Activated CD4-positive, alpha-beta T cell treated with anti-CD3 and anti-CD28 coated beads for 1 hour (primary cell): ENCODE measurements at regions not wholly inside any gene's neighbourhood (a gene's known extent, or its start where the extent isn't known, plus 50 kb on each side); places are given as distances from the start of the nearest gene placed in this dataset.

Source experiments
- DNase-seq: peaks from one replicate; pipeline ENCODE4 v3.0.0-alpha.2; 2020

DNA sequence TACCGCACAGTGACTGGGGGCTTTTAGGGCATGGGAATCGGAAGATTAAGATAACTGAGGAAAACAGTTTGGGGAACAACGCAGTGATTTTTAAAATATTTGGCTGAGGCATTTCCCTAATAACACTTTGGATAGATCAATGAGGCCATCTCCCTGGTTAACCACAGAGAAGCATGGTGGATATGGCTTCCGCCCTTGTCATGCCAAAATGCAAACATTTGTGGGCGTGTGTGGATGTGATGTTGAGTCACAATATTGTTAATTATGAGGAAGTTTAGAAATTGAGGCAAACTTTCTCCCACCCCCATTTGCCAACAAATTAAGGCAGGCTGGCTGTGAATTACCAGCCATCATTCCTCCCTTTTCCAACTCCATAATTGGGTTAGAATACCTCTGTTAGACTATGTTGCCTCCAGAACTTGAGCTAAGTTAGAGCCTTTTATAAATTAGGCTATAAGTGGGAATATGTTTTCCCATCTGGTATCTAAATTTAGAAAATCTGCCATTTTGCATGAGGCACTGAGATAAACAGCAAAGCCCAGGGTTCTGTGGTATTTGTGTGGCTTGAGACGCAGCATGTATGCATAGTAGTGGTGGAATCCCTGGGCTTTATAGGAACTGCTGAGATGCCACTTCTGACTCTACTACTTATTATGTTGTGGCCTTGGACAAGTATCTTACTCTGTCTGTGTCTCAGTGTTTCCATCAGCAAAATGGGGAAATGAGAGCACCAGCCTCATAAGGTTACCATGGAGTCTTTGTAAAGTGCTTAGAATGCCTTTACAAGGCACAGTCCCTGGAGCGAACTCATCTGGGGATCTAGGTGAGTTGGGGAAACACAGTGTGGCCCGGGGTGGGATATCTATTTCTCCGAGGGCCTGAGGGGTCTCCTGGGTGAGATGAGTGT, 154.6 kb downstream of the C1orf94 start:
- DNase-seq: no peak

DNA sequence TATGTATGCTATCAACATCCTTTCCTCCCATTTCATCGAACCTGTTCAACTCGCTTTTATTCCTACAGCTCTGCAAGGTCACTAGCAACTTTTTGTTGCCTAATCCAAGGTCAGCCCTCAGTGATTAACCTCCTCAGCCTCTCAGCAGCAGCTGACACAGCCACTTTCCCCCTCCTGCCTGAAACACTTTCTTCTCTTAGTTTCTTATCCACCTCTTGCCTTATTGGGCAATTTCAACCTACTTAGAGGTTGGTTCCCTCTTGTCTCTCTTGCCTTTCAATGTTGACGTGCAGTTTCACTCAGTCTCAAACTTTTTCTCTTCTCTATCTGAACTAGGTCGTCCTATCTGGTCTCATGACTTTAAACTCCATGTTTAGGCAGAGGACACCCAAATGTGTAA, 156.3 kb downstream of the C1orf94 start:
- no peak for DNase-seq

DNA sequence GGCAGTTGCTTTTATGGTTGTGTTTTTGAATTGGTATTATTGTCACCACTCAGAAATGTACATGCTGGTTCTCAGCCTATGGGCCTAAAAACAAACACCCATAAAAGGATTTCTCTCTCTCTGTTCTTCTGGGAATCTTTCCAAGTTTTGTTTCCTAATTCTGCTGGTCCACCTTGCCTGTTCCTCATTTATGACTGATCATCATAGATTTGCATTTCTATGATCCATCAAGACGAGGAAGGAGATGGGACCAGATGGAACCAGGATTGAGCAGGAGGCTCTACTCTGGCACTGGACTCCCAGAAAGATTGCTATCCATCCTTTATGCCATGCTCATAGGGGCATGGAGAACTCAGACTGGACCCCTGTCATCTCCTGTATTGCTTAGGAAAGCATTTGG, 162.2 kb downstream of the C1orf94 start:
- no peak for DNase-seq

DNA sequence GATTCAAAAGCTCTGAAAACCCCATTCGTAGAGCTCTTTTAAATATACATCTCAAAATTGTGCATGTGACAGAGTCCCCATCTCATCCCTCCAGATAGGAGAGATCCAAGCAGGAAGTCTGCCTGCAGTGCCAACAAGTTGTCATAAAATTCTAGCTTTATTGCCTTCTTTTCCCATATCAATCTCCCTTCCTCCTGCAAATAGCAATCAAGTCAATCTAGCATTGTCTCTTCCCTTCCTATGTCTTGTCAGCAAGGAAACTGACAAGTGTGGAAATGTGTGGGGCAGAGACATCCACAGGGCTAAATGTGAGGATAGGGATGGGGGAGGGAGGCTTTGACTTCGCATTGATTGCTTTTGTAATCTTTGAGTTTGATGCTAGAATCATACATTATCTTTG, 165.2 kb downstream of the C1orf94 start:
- DNase-seq: no peak

DNA sequence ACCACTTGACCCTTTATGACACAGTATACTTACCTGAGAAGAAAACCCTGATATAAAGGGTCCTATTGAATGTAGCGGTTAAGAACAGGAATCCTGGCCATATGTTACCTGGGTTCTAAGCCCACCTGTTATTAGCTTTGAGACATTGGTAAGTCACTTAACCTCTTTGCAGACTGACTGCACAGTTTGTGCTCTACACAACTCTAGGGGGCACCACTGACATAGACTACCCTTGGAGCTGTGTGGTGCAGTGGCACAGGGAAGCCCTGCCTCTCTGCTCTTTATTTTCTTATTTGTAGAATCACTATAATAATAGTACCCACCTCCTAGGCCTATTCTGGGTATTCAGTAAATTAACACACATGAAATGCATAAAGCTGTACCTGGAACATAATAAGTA, 165.6 kb downstream of the C1orf94 start:
- DNase-seq: no peak

DNA sequence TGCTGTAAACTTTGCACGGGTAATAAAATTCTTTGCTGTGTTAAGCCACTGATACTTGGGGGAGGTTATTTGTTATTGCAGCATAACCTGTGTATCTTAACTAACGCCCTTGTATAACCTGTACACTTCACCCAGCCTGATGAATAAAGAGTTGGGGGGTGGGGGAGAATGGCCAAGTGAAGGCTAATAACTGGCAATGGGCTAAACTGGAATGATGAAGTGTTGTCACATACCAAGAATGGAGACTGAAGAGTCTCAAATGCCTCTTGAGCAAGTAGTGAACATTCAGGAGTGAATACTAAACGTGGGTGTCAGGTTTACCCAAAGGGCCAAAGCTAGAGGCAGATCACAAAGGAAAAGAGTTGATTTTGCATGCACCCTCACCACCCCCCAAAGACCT, 169.4 kb downstream of the C1orf94 start:
- no peak for DNase-seq

DNA sequence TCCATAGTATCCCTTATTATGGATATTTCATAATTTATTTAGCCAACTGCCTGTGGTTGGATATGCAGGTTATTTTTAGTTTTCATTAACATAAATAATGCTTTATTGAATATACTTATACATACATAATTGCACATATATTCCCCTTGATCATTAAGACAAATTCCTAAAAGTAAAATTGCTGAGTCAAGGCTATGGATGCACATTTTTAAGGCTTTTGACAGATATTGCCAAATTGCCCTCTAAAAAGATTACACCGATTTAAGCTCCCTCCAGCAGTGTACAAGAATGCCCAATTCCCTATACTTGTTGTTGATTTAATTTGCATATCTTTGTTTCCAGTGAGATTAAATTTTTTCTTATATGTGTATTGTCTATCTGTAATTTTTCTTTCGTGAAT, 176.7 kb downstream of the C1orf94 start:
- DNase-seq: no peak

DNA sequence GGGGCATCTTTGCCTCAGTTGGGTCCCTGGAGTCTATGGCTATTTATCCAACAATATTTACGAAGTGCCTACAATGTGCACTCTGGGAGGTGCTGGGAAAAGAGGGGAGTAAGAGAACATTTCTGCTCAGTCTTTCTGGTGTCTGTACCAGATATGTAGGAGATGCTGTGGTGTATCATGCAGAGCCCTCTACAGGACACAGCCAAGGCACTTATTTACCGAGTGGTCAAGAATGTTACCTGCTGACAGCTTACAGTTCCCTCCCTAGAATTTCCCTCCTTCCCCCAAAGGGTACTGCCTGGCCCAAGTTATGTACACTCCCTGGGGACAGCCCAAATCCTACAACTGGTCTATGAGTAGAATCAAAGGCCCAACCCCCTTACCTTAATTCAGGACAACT, 177.7 kb downstream of the C1orf94 start:
- no peak for DNase-seq

DNA sequence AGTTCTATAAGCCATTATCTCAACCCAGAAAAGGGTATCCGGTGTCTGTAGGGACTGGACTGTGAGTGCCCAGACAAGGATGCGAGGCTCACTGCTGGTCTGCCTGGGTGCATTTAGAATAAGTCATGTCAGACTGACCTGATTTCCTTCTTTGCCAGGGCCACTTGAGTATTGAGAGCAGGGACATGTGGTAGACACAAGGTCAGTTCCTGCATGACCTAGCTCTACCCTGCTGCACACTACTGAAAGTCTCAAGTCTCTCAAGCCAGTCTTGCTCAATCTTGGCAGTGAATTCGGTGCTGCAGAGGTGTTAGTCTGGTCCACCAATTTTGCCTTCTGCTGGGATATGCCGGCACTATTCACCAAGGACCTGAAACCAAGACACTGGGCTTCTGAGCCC, 180.1 kb downstream of the C1orf94 start:
- DNase-seq: no peak

DNA sequence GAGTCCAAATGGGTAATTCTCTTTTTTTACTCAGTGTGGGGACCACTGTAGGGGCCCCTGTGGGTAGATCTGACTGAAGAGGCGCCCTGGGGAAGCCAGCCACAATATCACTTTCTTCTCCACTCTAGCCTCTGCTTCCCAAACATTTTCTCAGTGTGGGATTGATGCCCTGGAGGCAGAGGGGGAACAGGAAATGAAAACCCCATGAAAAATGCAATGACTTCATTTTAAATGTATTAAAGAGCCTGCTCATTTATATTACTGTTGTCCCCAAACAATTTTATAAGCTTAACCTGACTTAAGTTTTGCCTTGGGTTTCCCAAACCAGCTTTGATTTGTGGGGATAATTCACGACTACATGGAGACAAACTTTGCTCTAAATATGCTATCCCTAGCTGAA, 181.9 kb downstream of the C1orf94 start:
- DNase-seq: no peak

DNA sequence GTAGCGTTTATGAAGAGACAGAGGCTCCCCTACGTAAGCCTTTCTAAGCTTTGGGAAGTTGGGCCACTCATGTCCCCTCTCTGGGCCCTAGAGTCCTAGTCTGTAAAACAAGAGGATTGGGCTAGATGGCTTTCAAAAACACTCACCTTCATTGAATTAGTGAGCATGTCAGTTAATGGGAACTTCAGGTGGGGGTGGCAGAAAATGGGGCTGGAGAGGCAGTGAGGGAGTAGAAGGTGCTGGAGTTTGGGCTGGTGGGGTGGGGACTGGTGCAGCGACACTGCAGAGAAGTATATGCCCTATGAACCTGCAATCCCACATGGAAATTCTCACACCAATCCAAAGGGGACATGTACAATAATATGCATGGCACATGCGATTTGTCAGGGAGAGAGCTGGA, 182.7 kb downstream of the C1orf94 start:
- no peak for DNase-seq

DNA sequence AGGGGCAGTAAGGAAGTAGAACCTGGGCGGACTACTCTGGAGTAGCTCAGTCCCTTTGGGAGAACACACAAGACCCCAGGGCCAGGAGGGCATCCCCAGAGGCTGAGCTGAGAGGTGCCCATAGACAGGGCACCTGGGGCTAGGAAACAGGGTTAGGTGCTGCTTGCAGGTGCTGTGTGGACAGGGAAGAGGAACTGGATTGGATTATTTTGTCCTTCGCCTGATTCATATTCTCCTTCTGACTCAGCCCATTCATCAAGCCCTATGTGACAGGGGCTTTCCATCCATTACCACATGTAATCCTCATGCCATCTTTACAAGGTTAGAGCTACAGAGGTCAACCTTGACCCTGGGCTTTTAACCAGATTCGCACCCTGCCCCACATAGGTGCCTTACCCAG, 183.9 kb downstream of the C1orf94 start:
- no peak for DNase-seq

DNA sequence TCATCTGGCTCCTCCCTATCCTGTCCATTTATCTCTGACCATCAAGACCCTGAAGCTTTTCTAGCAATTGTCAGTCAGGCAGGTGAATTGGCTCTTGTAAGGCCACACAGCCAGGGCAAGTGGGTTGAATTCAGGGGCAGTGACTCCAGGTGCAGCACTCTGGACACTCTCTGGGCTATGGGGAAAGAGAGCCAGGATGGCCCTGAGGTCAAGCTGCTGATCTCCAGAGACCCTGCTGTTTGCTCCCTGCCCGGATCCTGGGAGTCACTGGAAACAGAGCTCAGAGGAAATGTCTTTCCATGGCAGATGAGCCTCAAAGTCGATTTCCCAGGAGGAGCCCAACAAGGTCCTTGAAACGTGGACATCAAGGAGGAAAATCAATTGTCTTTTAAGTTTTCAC, 184.4 kb downstream of the C1orf94 start:
- DNase-seq: no peak

DNA sequence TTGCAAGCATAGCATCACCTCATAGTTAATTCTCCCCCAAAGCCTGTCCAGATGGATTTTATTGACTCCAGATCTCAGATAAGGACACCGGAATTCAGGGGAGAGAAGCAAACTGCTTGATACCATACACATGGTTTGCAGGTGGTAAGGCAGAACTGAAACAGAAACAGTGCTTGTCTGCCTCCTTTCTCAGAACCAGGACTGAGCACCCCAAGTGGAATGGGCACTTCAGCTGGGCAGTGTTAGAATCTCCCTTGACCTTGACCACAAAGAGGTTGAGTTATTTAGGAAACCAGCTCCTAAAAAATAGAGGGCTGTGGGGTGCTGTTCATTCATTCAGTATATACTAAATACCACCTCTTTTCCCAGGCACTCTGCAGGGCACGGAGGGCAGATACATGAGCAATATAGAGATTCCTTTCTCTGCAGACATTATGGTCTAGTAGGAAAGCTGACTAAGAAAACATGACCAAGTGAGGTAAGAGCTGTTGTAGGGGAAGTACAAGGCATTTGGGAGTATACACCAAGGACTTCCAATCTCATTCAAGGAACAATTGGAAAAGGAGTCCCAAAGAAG, 185.2 kb downstream of the C1orf94 start:
- DNase-seq: no peak

DNA sequence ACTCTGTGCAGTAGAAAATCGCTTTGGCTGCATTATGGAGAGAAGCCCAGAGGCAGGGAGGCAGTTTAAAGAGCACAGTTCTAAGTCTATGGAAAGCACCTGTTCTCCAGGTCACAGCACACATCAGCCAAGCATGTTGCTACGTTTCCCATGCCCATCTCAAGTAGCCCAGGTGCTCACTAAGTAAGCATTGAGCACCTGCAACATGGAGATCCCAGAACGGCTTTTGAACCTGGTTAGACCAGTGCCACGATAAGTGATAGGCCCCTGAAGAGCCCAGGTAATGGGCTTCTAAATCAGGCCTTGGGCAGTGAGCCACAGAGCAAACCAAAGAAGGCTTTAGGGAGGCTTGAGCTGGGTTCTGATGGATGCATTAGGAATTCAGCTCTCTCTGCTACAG, 186.2 kb downstream of the C1orf94 start:
- no peak for DNase-seq

DNA sequence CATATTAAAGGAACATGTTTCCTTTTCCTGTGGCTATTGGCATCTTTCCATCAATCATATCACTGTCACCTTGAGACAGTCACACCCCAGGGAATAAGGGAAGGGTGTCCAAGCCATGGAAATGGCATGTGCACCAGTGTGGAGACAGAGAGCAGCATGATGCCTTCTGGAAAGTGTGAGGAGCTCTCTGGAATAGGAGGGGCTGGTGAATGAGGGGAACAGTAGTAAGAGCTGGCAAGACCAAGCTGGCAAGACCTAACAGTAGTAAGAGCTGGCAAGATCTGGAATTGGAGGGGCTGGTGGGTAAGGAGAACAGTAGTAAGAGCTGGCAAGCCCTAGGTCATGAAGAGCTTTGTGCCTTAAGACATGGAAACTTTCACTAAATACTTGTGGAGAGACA, 186.7 kb downstream of the C1orf94 start:
- no peak for DNase-seq

DNA sequence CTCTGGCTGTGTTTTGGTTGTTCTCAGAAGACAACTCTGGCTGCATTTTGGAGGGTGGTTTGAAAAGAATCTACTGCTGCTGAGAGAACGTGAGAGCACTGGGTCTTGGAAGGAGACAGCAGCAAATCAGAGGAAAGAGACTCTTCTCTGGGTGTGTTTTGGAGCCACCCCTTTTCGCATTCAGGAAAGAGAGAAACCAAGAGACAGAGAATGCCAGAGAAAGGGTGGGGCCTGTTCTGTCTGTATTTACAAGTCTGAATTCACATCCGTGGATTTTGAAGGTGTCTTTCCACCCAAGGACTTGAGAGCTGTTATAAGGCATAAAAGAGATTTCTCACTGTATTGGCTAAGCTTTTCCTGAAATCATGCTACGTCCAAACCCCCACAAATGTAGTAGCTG, 187.2 kb downstream of the C1orf94 start:
- DNase-seq: no peak

DNA sequence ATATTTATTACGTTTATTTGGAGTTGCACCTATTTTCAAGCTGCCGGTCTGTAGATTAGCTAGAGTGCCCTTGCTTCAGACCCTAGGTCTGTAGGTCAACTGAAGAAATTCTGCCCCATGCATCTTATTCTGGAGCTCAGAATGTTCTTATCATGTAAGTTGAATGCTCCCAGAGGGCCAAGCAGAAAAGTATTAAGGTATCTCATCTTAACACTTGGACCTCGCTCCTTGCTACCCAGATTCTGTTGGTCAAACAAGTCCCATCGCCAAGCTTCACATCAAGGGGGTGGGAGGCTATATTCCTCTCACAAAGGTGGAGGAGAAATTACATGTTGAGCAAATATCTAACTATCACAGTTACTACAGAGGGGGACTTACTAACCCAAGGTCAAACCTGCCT, 187.7 kb downstream of the C1orf94 start:
- DNase-seq: no peak

DNA sequence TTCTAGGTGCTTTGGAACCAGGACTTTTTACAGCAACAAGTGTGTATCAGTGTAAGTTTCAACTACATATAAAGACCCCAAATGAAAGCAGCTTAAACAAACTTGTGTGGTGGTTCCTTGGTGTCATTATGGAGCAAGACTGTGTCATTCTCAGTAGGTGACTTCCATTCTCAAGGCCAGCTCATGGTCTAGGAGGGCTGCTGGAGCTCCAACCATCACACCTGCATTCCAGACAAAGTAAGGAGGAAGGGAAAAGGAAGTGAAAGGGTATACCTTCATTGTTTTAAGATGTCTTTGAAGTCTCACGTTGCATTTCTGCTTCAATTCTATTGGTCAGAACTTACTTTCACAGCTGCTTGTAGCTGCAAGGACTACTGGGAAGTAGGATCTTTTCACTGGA, 188.6 kb downstream of the C1orf94 start:
- no peak for DNase-seq

DNA sequence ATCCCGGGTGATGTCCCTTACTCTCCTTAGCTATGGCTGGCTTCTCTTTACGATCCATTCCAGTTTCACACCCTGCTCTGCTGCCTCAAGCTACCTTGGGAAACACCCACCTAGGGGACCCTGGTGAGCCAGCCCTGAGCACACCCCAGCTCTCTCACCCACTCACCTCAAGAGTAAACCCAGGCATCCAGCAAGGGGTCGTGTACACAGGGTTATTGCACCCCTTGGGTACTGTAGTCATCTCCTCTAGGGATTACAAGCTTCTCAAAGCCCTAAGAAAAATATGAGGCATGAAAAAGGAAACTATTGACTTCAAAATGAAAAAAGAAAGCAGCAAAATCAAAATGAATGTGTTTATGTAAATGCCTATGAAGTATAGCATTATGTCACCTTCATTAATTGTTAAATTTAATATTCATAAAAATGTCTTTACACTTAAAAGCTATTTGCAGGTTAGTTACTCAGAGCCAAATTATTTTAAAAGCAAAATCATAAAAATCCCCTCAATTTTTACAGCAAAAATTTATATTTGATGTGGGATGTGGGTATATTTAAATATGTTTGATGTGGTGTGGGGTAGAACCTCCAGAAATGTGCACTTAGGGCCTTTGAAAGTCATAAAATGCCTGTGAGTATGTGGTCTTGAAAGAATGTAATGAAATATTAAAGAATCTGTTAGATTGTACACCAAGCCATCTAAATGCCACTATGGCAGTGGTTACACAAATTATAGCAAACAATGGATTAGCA, 190.3 kb downstream of the C1orf94 start:
- DNase-seq: no peak

DNA sequence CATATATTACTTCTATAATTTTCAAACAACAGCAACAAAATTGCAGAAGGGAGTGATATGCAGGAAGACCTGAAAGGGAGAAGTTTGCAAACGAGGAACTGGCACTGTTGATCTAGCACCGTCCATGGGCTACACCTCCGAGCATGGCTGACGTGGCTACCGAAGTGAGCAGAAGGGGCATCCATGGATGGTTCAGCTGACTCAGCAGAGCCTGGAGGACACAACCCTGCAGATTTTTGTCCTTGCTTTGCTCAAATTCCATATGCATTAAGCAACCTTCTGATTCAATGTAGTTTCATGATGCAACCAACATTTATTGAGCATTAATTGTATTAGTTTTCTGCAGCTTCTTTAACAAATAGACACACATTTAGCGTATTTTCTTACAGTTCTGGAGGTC, 191.2 kb downstream of the C1orf94 start:
- no peak for DNase-seq

DNA sequence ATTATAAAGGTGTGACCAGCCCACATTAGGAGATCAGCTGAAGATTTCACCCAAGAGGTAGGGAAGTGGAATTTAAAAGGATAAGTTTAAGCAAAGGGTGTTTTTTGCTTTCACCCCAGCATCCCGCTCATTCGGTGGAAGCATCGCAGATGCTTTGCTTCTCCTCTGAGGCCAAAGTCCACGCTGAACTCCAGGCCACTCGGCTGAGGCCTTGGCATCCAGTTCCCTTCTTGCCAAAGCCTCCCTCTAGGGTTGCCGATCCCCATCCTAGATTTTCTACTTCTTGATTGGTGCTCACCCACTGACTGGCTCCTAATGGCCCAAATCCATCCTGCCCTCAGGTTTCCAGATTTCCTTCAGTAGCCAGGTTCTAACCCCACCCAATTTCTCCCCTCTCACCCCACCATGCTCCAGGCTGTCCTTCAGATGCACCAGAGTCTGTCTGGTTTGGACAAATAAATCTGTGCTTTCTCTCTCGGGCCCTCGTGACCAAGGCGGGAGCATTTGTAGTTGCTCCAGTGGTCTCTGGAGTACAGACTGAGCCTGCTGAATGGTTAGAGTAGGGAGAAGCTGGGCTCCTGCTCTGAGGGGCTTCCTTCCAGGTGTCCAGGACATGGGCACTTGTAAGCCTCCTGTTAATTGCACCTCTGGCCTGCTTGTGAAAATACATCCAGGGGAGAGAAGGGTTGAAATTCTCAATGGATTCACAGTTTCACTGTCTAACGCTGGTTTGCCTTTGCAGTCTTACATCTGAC, 193.2 kb downstream of the C1orf94 start:
- DNase-seq: no peak

DNA sequence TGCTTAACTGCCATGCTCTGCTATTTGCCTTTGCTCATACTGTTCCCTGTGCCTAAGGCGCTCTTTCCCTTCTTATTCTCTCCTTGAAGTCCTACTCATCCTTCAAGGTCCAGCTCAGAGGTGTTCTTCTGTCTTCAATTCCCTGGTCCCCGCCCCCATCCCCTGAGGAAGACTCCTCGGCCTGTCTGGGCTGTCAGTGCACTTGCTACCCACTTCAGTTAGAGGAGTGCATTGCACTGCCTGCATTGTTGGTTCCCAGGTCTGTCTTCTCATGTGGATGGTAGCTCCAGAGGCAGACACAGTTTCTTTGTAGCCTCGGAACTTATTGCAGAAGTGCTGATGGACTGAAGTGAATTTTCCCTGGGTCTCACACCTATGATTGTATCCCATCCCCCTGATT, 194.0 kb downstream of the C1orf94 start:
- DNase-seq: no peak
